RWPE2 (cell line): ENCODE measurements at regions not wholly inside any gene's neighbourhood (a gene's known extent, or its start where the extent isn't known, plus 50 kb on each side); places are given as distances from the start of the nearest gene placed in this dataset.

Source experiments
- ATAC-seq: fragments of 200-7000 bp; cut with Tn5 transposase; 3 replicates; pipeline ENCODE4 v1.9.1; 2021; ENCODE audit warnings: low read depth
- DNase-seq: peaks from one replicate; pipeline ENCODE4 v3.0.0-alpha.2; 2020; ENCODE audit warnings: low spot score
- H3K27ac ChIP-seq: fragments of 450-650 bp; 2 replicates; pipeline ENCODE4 v1.5.1; 2017; ENCODE audit warnings: mild to moderate bottlenecking; ENCODE audit not compliant: poor library complexity, severe bottlenecking
- H3K27me3 ChIP-seq: fragments of 250-450 bp; sonication (Bioruptor Pico); 2 replicates; pipeline ENCODE4 v1.5.1; 2021; ENCODE audit warnings: mild to moderate bottlenecking, moderate library complexity; ENCODE audit not compliant: insufficient read depth, poor library complexity, severe bottlenecking
- H3K36me3 ChIP-seq: fragments of 250-450 bp; sonication (Bioruptor Pico); 2 replicates; pipeline ENCODE4 v1.5.1; 2020; ENCODE audit warnings: low read depth, mild to moderate bottlenecking, moderate library complexity
- H3K4me1 ChIP-seq: fragments of 250-450 bp; sonication (Bioruptor Pico); 2 replicates; pipeline ENCODE4 v1.5.1; 2021; ENCODE audit warnings: mild to moderate bottlenecking, moderate library complexity; ENCODE audit not compliant: insufficient read depth, poor library complexity, severe bottlenecking
- H3K4me3 ChIP-seq: fragments of 250-450 bp; sonication (Bioruptor Pico); 2 replicates; pipeline ENCODE4 v1.5.1; 2021; ENCODE audit warnings: mild to moderate bottlenecking, moderate library complexity; ENCODE audit not compliant: severe bottlenecking
- H3K9me3 ChIP-seq: fragments of 250-450 bp; sonication (Bioruptor Pico); 2 replicates; pipeline ENCODE4 v1.5.1; 2021; ENCODE audit warnings: mild to moderate bottlenecking, moderate library complexity; ENCODE audit not compliant: severe bottlenecking
- TF ChIP-seq, protein P1 (sequence below): fragments of 450-650 bp; IDR thresholded peaks from one replicate; pipeline ENCODE4 v1.5.1; 2017; ENCODE audit warnings: mild to moderate bottlenecking, moderate library complexity; ENCODE audit not compliant: poor library complexity, severe bottlenecking

DNA sequence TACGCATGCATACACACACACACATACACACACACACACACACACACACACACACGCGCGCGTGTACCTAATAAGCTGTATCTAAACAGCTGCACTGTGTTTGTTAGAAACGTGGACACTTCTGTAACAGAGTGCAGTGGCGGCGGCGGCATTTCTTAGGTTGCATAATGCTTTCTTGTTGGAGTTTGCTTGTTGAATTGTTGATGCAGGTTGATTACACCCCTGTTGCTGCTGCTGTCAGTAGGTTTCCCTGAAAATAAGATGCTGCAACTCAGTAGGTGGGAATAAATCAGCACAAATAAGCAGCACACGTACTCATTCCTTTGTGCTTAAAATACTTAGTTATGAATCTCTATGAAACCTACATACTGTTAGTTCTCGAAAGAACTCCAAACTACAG is 479.2 kb downstream of the LIG4 start:
- TF ChIP-seq, protein P1, sequence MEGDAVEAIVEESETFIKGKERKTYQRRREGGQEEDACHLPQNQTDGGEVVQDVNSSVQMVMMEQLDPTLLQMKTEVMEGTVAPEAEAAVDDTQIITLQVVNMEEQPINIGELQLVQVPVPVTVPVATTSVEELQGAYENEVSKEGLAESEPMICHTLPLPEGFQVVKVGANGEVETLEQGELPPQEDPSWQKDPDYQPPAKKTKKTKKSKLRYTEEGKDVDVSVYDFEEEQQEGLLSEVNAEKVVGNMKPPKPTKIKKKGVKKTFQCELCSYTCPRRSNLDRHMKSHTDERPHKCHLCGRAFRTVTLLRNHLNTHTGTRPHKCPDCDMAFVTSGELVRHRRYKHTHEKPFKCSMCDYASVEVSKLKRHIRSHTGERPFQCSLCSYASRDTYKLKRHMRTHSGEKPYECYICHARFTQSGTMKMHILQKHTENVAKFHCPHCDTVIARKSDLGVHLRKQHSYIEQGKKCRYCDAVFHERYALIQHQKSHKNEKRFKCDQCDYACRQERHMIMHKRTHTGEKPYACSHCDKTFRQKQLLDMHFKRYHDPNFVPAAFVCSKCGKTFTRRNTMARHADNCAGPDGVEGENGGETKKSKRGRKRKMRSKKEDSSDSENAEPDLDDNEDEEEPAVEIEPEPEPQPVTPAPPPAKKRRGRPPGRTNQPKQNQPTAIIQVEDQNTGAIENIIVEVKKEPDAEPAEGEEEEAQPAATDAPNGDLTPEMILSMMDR = no peak
- Histone ChIP-seq H3K4me1 (no peaks in the 10 kb centered on the region), H3K4me3 (no peak overlapping the region), H3K9me3 (no peaks in the 10 kb centered on the region), H3K27me3 (peaks cover 15% of the 10 kb centered on the region), H3K36me3 (no peaks in the 10 kb centered on the region), H3K27ac (no peak overlapping the region)
- ATAC-seq (no peak), DNase-seq (no peak)

DNA sequence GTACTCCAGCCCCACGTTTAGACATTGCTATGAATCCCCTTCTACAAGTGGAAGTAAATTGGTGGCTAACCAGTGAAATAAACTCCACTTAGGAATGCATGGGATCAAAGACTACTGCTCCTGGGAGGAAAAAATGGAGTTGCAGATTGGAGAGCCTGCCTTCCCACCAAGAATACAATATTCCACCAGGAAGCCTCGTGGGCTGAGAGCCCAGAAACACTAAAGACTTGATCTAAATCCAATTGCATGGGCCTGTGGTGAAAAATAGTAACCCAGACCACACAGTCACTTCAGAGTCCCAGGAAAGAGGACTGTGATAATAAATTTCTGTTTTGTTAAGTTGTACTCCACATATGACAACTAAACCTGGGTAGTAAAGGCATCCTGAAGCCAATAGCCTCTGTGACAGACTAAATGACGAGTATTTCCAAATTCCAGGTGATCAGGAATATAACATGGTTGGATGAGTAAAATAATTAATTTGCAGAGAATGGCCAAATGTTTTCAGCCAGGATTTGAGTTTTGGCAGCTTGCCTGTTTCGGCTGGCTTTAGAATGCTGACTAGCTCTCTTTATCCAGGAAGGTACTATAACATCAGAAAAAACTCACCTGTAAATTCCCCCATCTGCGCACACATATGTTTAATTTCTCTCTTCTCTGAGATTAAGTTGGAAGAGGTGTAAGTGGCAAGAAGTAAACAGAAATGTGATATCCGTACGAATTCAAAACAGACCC is 480.3 kb downstream of the LIG4 start:
- no peaks in the 10 kb centered on the region for H3K36me3 ChIP-seq
- H3K4me3 ChIP-seq = no peak overlapping the region
- TF ChIP-seq, protein P1 = no peak
- peaks cover 15% of the 10 kb centered on the region for H3K27me3 ChIP-seq
- no peak for DNase-seq
- no peak for ATAC-seq
- no peak overlapping the region for H3K27ac ChIP-seq
- no peaks in the 10 kb centered on the region for H3K4me1 ChIP-seq
- H3K9me3 ChIP-seq = no peaks in the 10 kb centered on the region

DNA sequence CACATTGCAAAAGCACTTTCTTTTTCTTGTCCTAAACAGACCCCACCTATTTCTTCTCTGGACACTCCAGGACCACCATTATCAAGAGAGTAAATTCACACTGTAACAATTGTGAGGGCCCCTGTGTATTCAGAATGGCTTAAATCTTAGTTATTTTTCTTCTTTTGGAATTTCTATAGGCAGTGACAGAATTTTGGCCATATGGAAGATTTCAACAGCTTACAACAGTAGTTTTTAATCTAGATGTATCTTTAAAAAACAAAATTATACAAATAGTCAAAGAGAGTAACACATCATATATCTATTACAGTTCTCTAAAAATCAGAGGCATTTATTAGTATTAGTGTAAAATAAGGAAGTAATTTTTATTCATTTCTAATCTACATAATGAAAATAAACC is 482.1 kb downstream of the LIG4 start:
- no peak overlapping the region for H3K27ac ChIP-seq
- DNase-seq = no peak
- no peaks in the 10 kb centered on the region for H3K4me1 ChIP-seq
- TF ChIP-seq, protein P1 = no peak
- H3K4me3 ChIP-seq = no peak overlapping the region
- no peaks in the 10 kb centered on the region for H3K36me3 ChIP-seq
- H3K9me3 ChIP-seq = no peaks in the 10 kb centered on the region
- ATAC-seq = no peak
- peaks cover 14% of the 10 kb centered on the region for H3K27me3 ChIP-seq

DNA sequence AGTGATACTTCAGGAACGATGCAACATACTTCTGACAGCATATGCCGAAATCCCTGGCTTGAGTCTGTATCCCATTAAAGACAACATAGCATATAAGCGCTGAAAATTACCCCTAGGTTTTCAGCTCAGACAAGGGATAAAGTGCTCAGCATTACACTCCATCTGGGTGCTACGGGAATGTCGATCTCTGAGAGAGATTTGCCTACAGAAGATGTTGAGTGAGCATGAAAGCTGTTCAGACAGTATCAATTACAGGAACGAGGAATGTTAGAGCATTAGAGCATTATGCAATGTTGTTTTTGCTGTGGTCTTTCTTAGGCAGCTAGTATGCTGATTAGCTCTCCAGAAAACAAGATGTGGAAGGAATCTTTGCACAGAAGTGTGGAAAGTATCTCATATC is 484.5 kb downstream of the LIG4 start:
- H3K4me1 ChIP-seq = no peaks in the 10 kb centered on the region
- H3K27ac ChIP-seq = no peak overlapping the region
- no peak for DNase-seq
- H3K27me3 ChIP-seq = no peaks in the 10 kb centered on the region
- no peaks in the 10 kb centered on the region for H3K36me3 ChIP-seq
- ATAC-seq = no peak
- H3K4me3 ChIP-seq = no peak overlapping the region
- H3K9me3 ChIP-seq = no peaks in the 10 kb centered on the region
- TF ChIP-seq, protein P1 = no peak

DNA sequence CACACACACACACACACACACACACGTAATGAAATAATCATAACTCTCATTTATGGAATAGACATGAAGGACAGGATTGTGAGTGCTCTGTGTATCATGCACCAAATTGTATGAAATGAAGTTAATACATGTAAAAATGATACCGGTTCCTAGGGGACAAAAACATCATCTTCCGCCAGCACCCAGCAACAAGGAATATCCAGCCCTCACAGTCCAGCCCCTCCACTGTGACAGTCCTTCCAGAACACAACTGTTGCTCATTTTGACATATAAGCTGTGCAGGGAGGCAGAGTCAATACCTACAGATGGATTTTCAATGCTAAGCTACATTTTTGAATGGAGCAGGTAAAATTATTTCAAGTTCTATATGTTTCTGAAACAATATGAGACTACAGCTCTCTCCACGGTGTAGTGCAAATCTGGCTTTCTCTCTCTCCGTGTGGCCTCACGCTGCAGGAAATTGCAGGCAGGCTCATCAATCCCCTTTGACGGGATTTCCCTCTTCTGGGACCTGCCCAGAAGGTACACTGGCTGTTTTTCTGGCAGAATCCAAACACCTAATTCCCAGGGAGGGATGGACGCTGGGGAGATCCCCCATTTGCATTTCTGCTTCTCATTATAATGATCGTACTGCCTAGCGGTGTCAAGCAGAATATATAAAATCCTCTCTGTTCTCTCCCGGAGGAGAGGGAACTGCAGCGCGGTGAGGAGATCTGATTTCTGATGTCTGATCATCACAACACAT is 494.0 kb downstream of the LIG4 start:
- TF ChIP-seq, protein P1 = no peak
- H3K9me3 ChIP-seq = no peaks in the 10 kb centered on the region
- no peak overlapping the region for H3K4me3 ChIP-seq
- H3K27me3 ChIP-seq = no peaks in the 10 kb centered on the region
- ATAC-seq = no peak
- no peak for DNase-seq
- H3K36me3 ChIP-seq = no peaks in the 10 kb centered on the region
- no peaks in the 10 kb centered on the region for H3K4me1 ChIP-seq
- H3K27ac ChIP-seq = no peak overlapping the region
